IPS-NIHi11 (cell line): ENCODE measurements at regions not wholly inside any gene's neighbourhood (a gene's known extent, or its start where the extent isn't known, plus 50 kb on each side); places are given as distances from the start of the nearest gene placed in this dataset.
A peak's percentile ranks its signal among the peaks of the same experiment; 100 is the strongest.

ENCODE experiments used
- DNase-seq: peaks from one replicate; pipeline ENCODE4 v3.0.0; 2012; ENCODE audit warnings: mixed read lengths, low spot score

- no peak for DNase-seq
Measured at GRCh38 chr15:26477044-26477443, 295.8 kb downstream of the GABRB3 start.

GRCh38 chr15:26475554-26475953 lies 297.3 kb downstream of the GABRB3 start:
- no peak for DNase-seq

GRCh38 chr15:26472661-26473060 lies 300.2 kb downstream of the GABRB3 start:
- no peak for DNase-seq

- no peak for DNase-seq
Measured at GRCh38 chr15:26461847-26462608, 310.8 kb downstream of the GABRB3 start.

- no peak for DNase-seq
Measured at GRCh38 chr15:26460165-26460564, 312.7 kb downstream of the GABRB3 start.

GRCh38 chr15:26455828-26456227 lies 317.0 kb downstream of the GABRB3 start:
- no peak for DNase-seq

- DNase-seq, result peak; percentile 54
Measured at GRCh38 chr15:26453914-26454313, 319.0 kb downstream of the GABRB3 start.

GRCh38 chr15:26451995-26452394 lies 320.9 kb downstream of the GABRB3 start:
- DNase-seq, result no peak

GRCh38 chr15:26449291-26449690 lies 323.6 kb downstream of the GABRB3 start:
- DNase-seq, result peak; percentile 31

- no peak for DNase-seq
Measured at GRCh38 chr15:26443321-26443720, 329.5 kb downstream of the GABRB3 start.

GRCh38 chr15:26442680-26443079 lies 330.2 kb downstream of the GABRB3 start:
- no peak for DNase-seq

GRCh38 chr15:26439681-26440080 lies 333.2 kb downstream of the GABRB3 start:
- no peak for DNase-seq

GRCh38 chr15:26438718-26439117 lies 334.1 kb downstream of the GABRB3 start:
- DNase-seq, result no peak

- DNase-seq, result no peak
Measured at GRCh38 chr15:26438316-26438715, 334.6 kb downstream of the GABRB3 start.

- no peak for DNase-seq
Measured at GRCh38 chr15:26433818-26434217, 339.0 kb downstream of the GABRB3 start.

- DNase-seq, result no peak
Measured at GRCh38 chr15:26433060-26433459, 339.8 kb downstream of the GABRB3 start.

- no peak for DNase-seq
Measured at GRCh38 chr15:26421065-26421464, 351.8 kb downstream of the GABRB3 start.

GRCh38 chr15:26395624-26396023 lies 377.2 kb downstream of the GABRB3 start:
- DNase-seq, result no peak

- DNase-seq, result no peak
Measured at GRCh38 chr15:26394801-26395200, 378.1 kb downstream of the GABRB3 start.

- no peak for DNase-seq
Measured at GRCh38 chr15:26392956-26393355, 379.9 kb downstream of the GABRB3 start.

- no peak for DNase-seq
Measured at GRCh38 chr15:26391567-26392194, 381.2 kb downstream of the GABRB3 start.

- DNase-seq, result no peak
Measured at GRCh38 chr15:26382444-26383072, 390.3 kb downstream of the GABRB3 start.

- DNase-seq, result no peak
Measured at GRCh38 chr15:26378304-26378703, 394.6 kb downstream of the GABRB3 start.
